ENCODE measurements at regions not wholly inside any gene's neighbourhood (a gene's known extent, or its start where the extent isn't known, plus 50 kb on each side); places are given as distances from the start of the nearest gene placed in this dataset.

GRCh38 chr5:168092209-168093185, 198.9 kb upstream of the WWC1 start:
- no peaks in the 10 kb centered on the region for H3K9me3 ChIP-seq (ENCODE audit: control insufficient read depth in 4 of 4, low read length in 3 of 4)
- no peaks in the 10 kb centered on the region for H3K4me1 ChIP-seq (ENCODE audit: control insufficient read depth in 4 of 4, insufficient read depth in 4 of 4, low read length in 3 of 4)
- H3K27ac ChIP-seq (ENCODE audit: low read depth in 1 of 2, low read length in 2 of 2): no peak overlapping the region
- H3K9ac ChIP-seq (ENCODE audit: low read depth in 1 of 2, low read length in 2 of 2): no peak overlapping the region
- H3K27me3 ChIP-seq (ENCODE audit: control insufficient read depth in 4 of 4, insufficient read depth in 4 of 4, low read length in 3 of 4): no peaks in the 10 kb centered on the region
- H3K36me3 ChIP-seq (ENCODE audit: control insufficient read depth in 4 of 4, insufficient read depth in 3 of 4, low read depth in 1 of 4, low read length in 3 of 4): no peaks in the 10 kb centered on the region
- no peak for TF ChIP-seq HNF4A (conservative IDR thresholded peaks at IDR 0.05)
- H3K4me3 ChIP-seq (ENCODE audit: low read depth in 1 of 3, low read length in 3 of 3): no peak overlapping the region
- no peak for DNase-seq (ENCODE audit: low spot score)
- WGBS: 84% methylated on average over 8 of the region's 8 CpGs

GRCh38 chr5:168093200-168093910, 198.1 kb upstream of the WWC1 start:
- TF ChIP-seq FOXA1 (IDR thresholded peaks at IDR 0.05) (no peak), NR2F2 (IDR thresholded peaks at IDR 0.05) (no peak), ZBTB33 (IDR thresholded peaks at IDR 0.05) (no peak), REST (IDR thresholded peaks at IDR 0.05) (no peak), CTCF (IDR thresholded peaks at IDR 0.05; ENCODE audit: low read depth, low read length, missing input control) (no peak), RAD21 (IDR thresholded peaks at IDR 0.05) (no peak), TAF1 (conservative IDR thresholded peaks at IDR 0.05) (no peak), GABPA (IDR thresholded peaks at IDR 0.05 in 1 of 2, conservative IDR thresholded peaks at IDR 0.05 in 1 of 2) (no peak), YY1 (IDR thresholded peaks at IDR 0.05) (no peak), MAX (IDR thresholded peaks at IDR 0.05) (no peak), EGR1 (IDR thresholded peaks at IDR 0.05; ENCODE audit: low read depth in 2 of 2) (no peak), SP1 (IDR thresholded peaks at IDR 0.05) (no peak), HNF4G (IDR thresholded peaks at IDR 0.05) (no peak), JUND (IDR thresholded peaks at IDR 0.05) (no peak)
- Histone ChIP-seq H3K27me3 (ENCODE audit: control insufficient read depth in 4 of 4, insufficient read depth in 4 of 4, low read length in 3 of 4) (no peaks in the 10 kb centered on the region), H3K9me3 (ENCODE audit: control insufficient read depth in 4 of 4, low read length in 3 of 4) (no peaks in the 10 kb centered on the region), H3K4me1 (ENCODE audit: control insufficient read depth in 4 of 4, insufficient read depth in 4 of 4, low read length in 3 of 4) (no peaks in the 10 kb centered on the region), H3K4me3 (ENCODE audit: low read depth in 1 of 3, low read length in 3 of 3) (no peak overlapping the region), H3K9ac (ENCODE audit: low read depth in 1 of 2, low read length in 2 of 2) (no peak overlapping the region), H3K36me3 (ENCODE audit: control insufficient read depth in 4 of 4, insufficient read depth in 3 of 4, low read depth in 1 of 4, low read length in 3 of 4) (no peaks in the 10 kb centered on the region), H3K27ac (ENCODE audit: low read depth in 1 of 2, low read length in 2 of 2) (no peak overlapping the region)
- 82% methylated on average over 5 of the region's 5 CpGs for WGBS
- no peak for DNase-seq (ENCODE audit: low spot score)

All from liver (tissue), 8 donors.